ENCODE measurements at regions not wholly inside any gene's neighbourhood (a gene's known extent, or its start where the extent isn't known, plus 50 kb on each side); places are given as distances from the start of the nearest gene placed in this dataset.

- Mint-ChIP-seq H3K27me3 (no peaks in the 10 kb centered on the region), H3K9me3 (ENCODE audit: insufficient read depth) (peaks cover 12% of the 10 kb centered on the region), H3K4me1 (no peaks in the 10 kb centered on the region), H3K27ac (no peak overlapping the region), H3K4me3 (no peak overlapping the region)
- Histone ChIP-seq H3K4me2 (replicated peaks; ENCODE audit: low read depth, low read length, poor library complexity, severe bottlenecking) (no peak overlapping the region), H2AFZ (ENCODE audit: insufficient read depth, low read depth, low read length, poor library complexity, severe bottlenecking) (no peak overlapping the region), H3K4me3 (ENCODE audit: control extremely low read depth in 1 of 5, extremely low read depth in 1 of 5, insufficient read depth in 1 of 5, low read depth in 2 of 5, low read length in 4 of 5) (no peak overlapping the region), H3K36me3 (replicated peaks in 1 of 2; ENCODE audit: control extremely low read depth in 1 of 2, control insufficient read depth in 1 of 2, extremely low read depth in 1 of 2, insufficient read depth in 2 of 2, low read length in 1 of 2) (no peaks in the 10 kb centered on the region), H3K27me3 (replicated peaks in 1 of 4; ENCODE audit: control extremely low read depth in 1 of 4, control insufficient read depth in 3 of 4, insufficient read depth in 4 of 4, low read length in 3 of 4) (no peaks in the 10 kb centered on the region), H3K27ac (ENCODE audit: low read length in 2 of 2) (no peak overlapping the region), H3K79me2 (ENCODE audit: control insufficient read depth, insufficient read depth, low read length) (no peaks in the 10 kb centered on the region), H3K9ac (ENCODE audit: low read length) (no peak overlapping the region), H3K4me1 (ENCODE audit: control insufficient read depth in 2 of 2, insufficient read depth in 2 of 2, low read length in 2 of 2) (no peaks in the 10 kb centered on the region), H4K20me1 (ENCODE audit: control insufficient read depth, insufficient read depth, low read length, poor library complexity, severe bottlenecking) (no peaks in the 10 kb centered on the region), H3K9me3 (ENCODE audit: control extremely low read depth in 1 of 3, control insufficient read depth in 2 of 3, insufficient read depth in 1 of 3, low read length in 2 of 3) (peaks cover 0 to 1% (median under 1%) of the 10 kb centered on the region in 3 donors)
- intact Hi-C loops (cut with micrococcal nuclease): no loop called here
- DNase-seq (no peak), ATAC-seq (ENCODE audit: low read depth) (no peak)
- WGBS (ENCODE audit: insufficient coverage): no CpG with 5 or more reads among the region's 2 CpGs
- ChIA-PET POLR2A (no interaction called here), CTCF (no interaction called here)
- TF ChIP-seq CTCF (IDR thresholded peaks at IDR 0.05): no peak
- no peak for TF ChIP-seq EZH2 (IDR thresholded peaks at IDR 0.05; ENCODE audit: borderline replicate concordance, insufficient read depth, low read depth, low read length, poor library complexity, severe bottlenecking)
Observed at GRCh38 chr15:46723308-46723707, 994.0 kb upstream of the SEMA6D start.

GRCh38 chr15:46732060-46732459 is 985.2 kb upstream of the SEMA6D start:
- WGBS (ENCODE audit: insufficient coverage): 100% methylated on average over 1 of the region's 1 CpG
- Mint-ChIP-seq H3K9me3 (ENCODE audit: insufficient read depth) (peaks cover 4% of the 10 kb centered on the region), H3K27ac (no peak overlapping the region), H3K4me3 (no peak overlapping the region), H3K4me1 (no peaks in the 10 kb centered on the region), H3K27me3 (no peaks in the 10 kb centered on the region)
- intact Hi-C loops (cut with micrococcal nuclease): no loop called here
- H3K4me2 ChIP-seq (replicated peaks; ENCODE audit: low read depth, low read length, poor library complexity, severe bottlenecking): no peak overlapping the region
- no peak overlapping the region for H2AFZ ChIP-seq (ENCODE audit: insufficient read depth, low read depth, low read length, poor library complexity, severe bottlenecking)
- H4K20me1 ChIP-seq (ENCODE audit: control insufficient read depth, insufficient read depth, low read length, poor library complexity, severe bottlenecking): no peaks in the 10 kb centered on the region
- no peaks in the 10 kb centered on the region for H3K27me3 ChIP-seq (replicated peaks in 1 of 4; ENCODE audit: control extremely low read depth in 1 of 4, control insufficient read depth in 3 of 4, insufficient read depth in 4 of 4, low read length in 3 of 4)
- H3K9me3 ChIP-seq (ENCODE audit: control extremely low read depth in 1 of 3, control insufficient read depth in 2 of 3, insufficient read depth in 1 of 3, low read length in 2 of 3): peaks cover 0 to 7% (median 7%) of the 10 kb centered on the region in 3 donors
- DNase-seq (no peak), ATAC-seq (ENCODE audit: low read depth) (no peak)
- no peaks in the 10 kb centered on the region for H3K79me2 ChIP-seq (ENCODE audit: control insufficient read depth, insufficient read depth, low read length)
- H3K27ac ChIP-seq (ENCODE audit: low read length in 2 of 2): no peak overlapping the region
- no peaks in the 10 kb centered on the region for H3K36me3 ChIP-seq (replicated peaks in 1 of 2; ENCODE audit: control extremely low read depth in 1 of 2, control insufficient read depth in 1 of 2, extremely low read depth in 1 of 2, insufficient read depth in 2 of 2, low read length in 1 of 2)
- no peak for TF ChIP-seq CTCF (IDR thresholded peaks at IDR 0.05)
- no peak for TF ChIP-seq EZH2 (IDR thresholded peaks at IDR 0.05; ENCODE audit: borderline replicate concordance, insufficient read depth, low read depth, low read length, poor library complexity, severe bottlenecking)
- no peak overlapping the region for H3K4me3 ChIP-seq (ENCODE audit: control extremely low read depth in 1 of 5, extremely low read depth in 1 of 5, insufficient read depth in 1 of 5, low read depth in 2 of 5, low read length in 4 of 5)
- no peaks in the 10 kb centered on the region for H3K4me1 ChIP-seq (ENCODE audit: control insufficient read depth in 2 of 2, insufficient read depth in 2 of 2, low read length in 2 of 2)
- CTCF ChIA-PET: no interaction called here
- no peak overlapping the region for H3K9ac ChIP-seq (ENCODE audit: low read length)
- POLR2A ChIA-PET: no interaction called here

Measured in B cell (primary cell).